AG10803 (cell line): ENCODE measurements at regions not wholly inside any gene's neighbourhood (a gene's known extent, or its start where the extent isn't known, plus 50 kb on each side); places are given as distances from the start of the nearest gene placed in this dataset.

ENCODE experiments used
- DNase-seq: peaks from one replicate; pipeline ENCODE4 v3.0.0; 2010; ENCODE audit warnings: low read depth
- H3K4me3 ChIP-seq: 2 replicates; pipeline ENCODE4 v1.5.1; 2011; ENCODE audit warnings: mild to moderate bottlenecking, low read length, control low read depth
- CTCF ChIP-seq: conservative IDR thresholded peaks from 2 replicates; pipeline ENCODE4 v1.5.1; 2011; ENCODE audit warnings: mild to moderate bottlenecking, low read length, control low read depth, inconsistent platforms

- TF ChIP-seq CTCF, result no peak
- H3K4me3 ChIP-seq, result no peak overlapping the region
- DNase-seq, result no peak
These were observed 1227.3 kb downstream of the ROBO2 start for GRCh38 chr3:78267235-78267634.

- H3K4me3 ChIP-seq, result no peak overlapping the region
- no peak for DNase-seq
- no peak for TF ChIP-seq CTCF
These were observed 1228.2 kb downstream of the ROBO2 start for GRCh38 chr3:78268087-78268486.

- no peak for TF ChIP-seq CTCF
- no peak for DNase-seq
- no peak overlapping the region for H3K4me3 ChIP-seq
These were observed 1229.1 kb downstream of the ROBO2 start for GRCh38 chr3:78268716-78269668.

- TF ChIP-seq CTCF, result no peak
- DNase-seq, result no peak
- no peak overlapping the region for H3K4me3 ChIP-seq
These were observed 1233.4 kb downstream of the ROBO2 start for GRCh38 chr3:78273326-78273725.

- TF ChIP-seq CTCF, result no peak
- H3K4me3 ChIP-seq, result no peak overlapping the region
- DNase-seq, result no peak
These were observed 1234.7 kb downstream of the ROBO2 start for GRCh38 chr3:78274475-78275065.

- TF ChIP-seq CTCF, result no peak
- DNase-seq, result no peak
- H3K4me3 ChIP-seq, result no peak overlapping the region
These were observed 1235.5 kb downstream of the ROBO2 start for GRCh38 chr3:78275420-78275852.

- no peak for TF ChIP-seq CTCF
- H3K4me3 ChIP-seq, result no peak overlapping the region
- DNase-seq, result no peak
These were observed 1237.3 kb downstream of the ROBO2 start for GRCh38 chr3:78277220-78277619.
